Left lung (tissue), 4 donors: ENCODE measurements at regions not wholly inside any gene's neighbourhood (a gene's known extent, or its start where the extent isn't known, plus 50 kb on each side); places are given as distances from the start of the nearest gene placed in this dataset.
A peak's percentile ranks its signal among the peaks of the same experiment; 100 is the strongest.

Source experiments
- ATAC-seq: fragments of 200-7000 bp; cut with Tn5 transposase; one replicate; pipeline ENCODE4 v1.9.1; 2020; ENCODE audit warnings: moderate library complexity
- DNase-seq, 4 donors: peaks; one replicate each; pipeline ENCODE4 v3.0.0-alpha.2; 2013 to 2020
- H3K27ac ChIP-seq, 2 donors: fragments of 200-600 bp; sonication (generic) in 1 of 2; one replicate each; pipeline versions ENCODE4 v1.5.0 to v1.8.0; 2020 to 2021
- H3K27me3 ChIP-seq, 2 donors: fragments of 200-600 bp; sonication (generic) in 1 of 2; one replicate each; pipeline versions ENCODE4 v1.5.0 to v1.8.0; 2020 to 2021
- H3K36me3 ChIP-seq, 2 donors: fragments of 200-600 bp; sonication (generic) in 1 of 2; one replicate each; pipeline versions ENCODE4 v1.5.0 to v1.8.0; 2020 to 2021
- H3K4me1 ChIP-seq, 2 donors: fragments of 200-600 bp; one replicate each; pipeline ENCODE4 v1.8.0; 2021
- H3K4me3 ChIP-seq, 2 donors: fragments of 200-600 bp; sonication (generic) in 1 of 2; one replicate each; pipeline versions ENCODE4 v1.5.0 to v1.8.0; 2020 to 2021; ENCODE audit warnings: mild to moderate bottlenecking in 1 of 2
- H3K9me3 ChIP-seq, 2 donors: fragments of 200-600 bp; sonication (generic) in 1 of 2; one replicate each; pipeline versions ENCODE4 v1.5.0 to v1.8.0; 2020 to 2021
- intact Hi-C, 2 donors: fragments of 100-400 bp; cut with DNase I; formaldehyde crosslinking; loops; one replicate each; pipeline versions ENCODE4 v1.11.2 to v1.14.2; 2022
- TF ChIP-seq, protein P1 (sequence below), 2 donors: fragments of 200-600 bp; sonication (generic) in 1 of 2; IDR thresholded peaks; one replicate each; pipeline versions ENCODE4 v1.5.0 to v1.8.0; 2021; ENCODE audit warnings: antibody characterized with exemption in 2 of 2
- donor health status: DM: no; HTN: yes; CAD: no.
- donor health status: DM: no; HTN: no; CAD: no.

DNA sequence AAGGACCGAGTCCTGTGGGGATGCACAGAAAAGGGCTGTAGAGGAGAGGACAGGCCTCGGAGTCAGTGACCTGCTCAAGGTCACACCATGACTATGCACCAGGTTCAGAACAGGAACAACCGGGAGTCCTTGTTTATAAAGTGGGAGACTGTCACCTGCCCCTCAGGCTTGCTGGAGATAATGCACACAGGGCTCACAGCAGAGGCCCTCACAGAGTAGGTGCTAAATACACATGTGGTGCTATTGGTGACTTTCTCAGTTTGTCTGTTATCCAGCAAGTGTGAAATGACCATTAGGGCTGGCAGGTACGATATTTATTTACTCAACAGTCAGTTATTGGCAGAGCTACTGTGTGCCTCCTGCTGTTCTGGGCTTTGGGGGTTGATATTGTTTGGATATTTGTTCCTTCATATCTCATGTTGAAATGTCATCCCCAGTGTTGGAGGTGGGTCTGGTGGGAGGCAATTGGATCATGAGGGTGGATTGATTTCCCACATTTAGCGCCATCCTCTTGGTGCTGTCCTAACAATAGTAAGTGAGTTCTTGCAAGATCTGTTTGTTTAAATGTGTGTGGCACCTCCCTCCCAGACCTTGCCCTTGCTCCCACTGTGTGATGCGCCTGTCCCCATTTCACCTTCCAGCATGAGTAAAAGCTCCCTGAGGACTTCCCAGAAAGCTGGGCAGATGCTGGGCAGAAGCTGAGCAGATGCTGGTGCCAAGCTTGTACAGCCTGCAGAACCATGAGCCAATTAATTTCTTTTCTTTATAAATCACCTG, 162.1 kb upstream of the MPHOSPH6 start:
- ATAC-seq (no peak), DNase-seq (no peak)
- Histone ChIP-seq H3K4me3 (no peak overlapping the region), H3K27me3 (no peaks in the 10 kb centered on the region), H3K27ac (no peak overlapping the region), H3K9me3 (peaks cover 0 to 2% of the 10 kb centered on the region in 2 donors), H3K36me3 (no peaks in the 10 kb centered on the region), H3K4me1 (no peaks in the 10 kb centered on the region)
- TF ChIP-seq, protein P1, sequence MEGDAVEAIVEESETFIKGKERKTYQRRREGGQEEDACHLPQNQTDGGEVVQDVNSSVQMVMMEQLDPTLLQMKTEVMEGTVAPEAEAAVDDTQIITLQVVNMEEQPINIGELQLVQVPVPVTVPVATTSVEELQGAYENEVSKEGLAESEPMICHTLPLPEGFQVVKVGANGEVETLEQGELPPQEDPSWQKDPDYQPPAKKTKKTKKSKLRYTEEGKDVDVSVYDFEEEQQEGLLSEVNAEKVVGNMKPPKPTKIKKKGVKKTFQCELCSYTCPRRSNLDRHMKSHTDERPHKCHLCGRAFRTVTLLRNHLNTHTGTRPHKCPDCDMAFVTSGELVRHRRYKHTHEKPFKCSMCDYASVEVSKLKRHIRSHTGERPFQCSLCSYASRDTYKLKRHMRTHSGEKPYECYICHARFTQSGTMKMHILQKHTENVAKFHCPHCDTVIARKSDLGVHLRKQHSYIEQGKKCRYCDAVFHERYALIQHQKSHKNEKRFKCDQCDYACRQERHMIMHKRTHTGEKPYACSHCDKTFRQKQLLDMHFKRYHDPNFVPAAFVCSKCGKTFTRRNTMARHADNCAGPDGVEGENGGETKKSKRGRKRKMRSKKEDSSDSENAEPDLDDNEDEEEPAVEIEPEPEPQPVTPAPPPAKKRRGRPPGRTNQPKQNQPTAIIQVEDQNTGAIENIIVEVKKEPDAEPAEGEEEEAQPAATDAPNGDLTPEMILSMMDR (IDR thresholded peaks at IDR 0.05) = no peak
- intact Hi-C loops = no loop called here

DNA sequence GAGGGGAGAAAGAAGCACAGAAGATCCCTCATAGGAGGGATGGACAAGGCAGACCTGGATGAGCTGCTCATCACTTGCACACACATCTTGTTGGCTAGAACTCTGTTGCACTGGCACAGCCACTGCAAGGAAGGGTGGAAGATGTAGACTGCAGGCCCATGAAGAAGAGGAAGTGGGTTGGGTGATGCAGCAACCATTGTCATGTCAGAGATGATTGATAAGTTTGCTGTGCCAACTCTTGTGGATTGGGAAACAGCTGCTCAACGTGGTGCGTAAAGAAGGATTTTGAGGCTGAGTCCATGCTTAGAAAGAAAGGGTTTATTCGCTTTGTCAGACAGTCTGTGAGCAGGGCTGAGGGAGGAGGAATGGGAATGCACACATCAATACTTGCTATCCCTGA, 161.4 kb upstream of the MPHOSPH6 start:
- Histone ChIP-seq H3K9me3 (peaks cover 0 to 2% of the 10 kb centered on the region in 2 donors), H3K27ac (no peak overlapping the region), H3K4me3 (no peak overlapping the region), H3K36me3 (no peaks in the 10 kb centered on the region), H3K27me3 (no peaks in the 10 kb centered on the region), H3K4me1 (no peaks in the 10 kb centered on the region)
- intact Hi-C loops = no loop called here
- DNase-seq (no peak), ATAC-seq (no peak)
- TF ChIP-seq, protein P1 (IDR thresholded peaks at IDR 0.05) = no peak

DNA sequence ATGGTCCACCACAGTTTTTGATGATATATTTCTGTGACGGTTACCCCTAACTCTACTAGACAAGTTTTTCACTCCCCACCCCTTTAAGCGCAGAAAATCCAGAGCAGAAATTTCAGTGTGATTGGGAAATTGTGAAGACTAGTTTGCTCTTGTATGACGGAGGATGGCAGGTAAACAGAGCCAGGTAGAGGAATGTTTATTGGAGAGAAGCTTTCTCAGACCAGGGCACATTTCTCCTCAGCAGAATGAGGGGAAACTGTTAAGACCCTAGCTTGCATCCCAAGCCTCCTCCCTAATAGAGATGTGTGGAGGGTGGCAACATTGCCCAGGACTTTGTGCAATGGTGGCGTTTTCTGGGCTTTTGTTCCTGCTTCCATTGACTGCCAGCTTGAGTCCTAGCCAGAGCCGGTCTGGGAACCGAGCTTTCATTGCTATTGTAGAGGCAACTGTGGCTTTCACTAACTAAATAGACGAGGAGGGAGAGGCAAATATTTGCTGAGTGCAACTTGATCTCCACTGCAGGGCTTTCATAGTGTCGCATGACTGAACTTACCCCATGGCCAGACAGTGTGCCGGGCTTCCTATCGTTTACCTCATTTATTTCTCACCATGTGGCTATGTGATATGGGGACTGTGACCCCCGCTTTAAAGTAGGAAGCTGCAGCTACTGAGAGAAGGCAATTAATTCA, 159.6 kb upstream of the MPHOSPH6 start:
- TF ChIP-seq, protein P1 (IDR thresholded peaks at IDR 0.05) = no peak
- Histone ChIP-seq H3K4me1 (no peaks in the 10 kb centered on the region), H3K27ac (no peak overlapping the region), H3K36me3 (no peaks in the 10 kb centered on the region), H3K4me3 (no peak overlapping the region), H3K9me3 (no peaks in the 10 kb centered on the region), H3K27me3 (no peaks in the 10 kb centered on the region)
- DNase-seq (peak in 2 of 4 donors; percentile 24 to 51), ATAC-seq (peak; percentile 77)
- intact Hi-C loops = no loop called here

DNA sequence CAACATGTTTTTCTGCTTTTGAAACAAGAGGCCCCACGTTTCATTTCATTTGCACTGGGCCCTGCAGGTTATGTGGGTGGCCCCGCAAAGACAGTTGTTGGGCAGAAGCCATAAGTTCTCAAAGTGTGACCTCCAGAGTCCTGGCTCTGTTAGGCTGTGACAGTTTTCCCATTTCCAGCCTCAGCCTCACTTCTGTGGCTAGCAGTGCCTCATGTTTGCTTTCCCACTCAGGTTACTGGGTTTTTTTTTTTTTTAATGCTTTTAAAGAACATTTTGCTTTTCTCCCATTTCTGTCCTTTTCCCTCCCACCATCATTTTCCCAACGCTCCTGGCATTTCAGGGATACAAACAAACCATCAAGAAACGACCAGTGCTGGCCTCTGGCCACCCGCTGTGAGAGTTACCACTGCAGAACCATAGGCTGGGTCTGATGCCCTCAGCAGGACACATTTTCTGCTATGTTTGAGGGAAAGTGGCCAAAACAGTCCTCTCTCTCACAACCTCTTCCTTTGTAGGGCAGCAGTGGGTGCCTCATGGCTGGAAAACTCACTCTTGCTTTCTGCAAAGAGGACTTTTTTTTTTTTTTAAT, 159.0 kb upstream of the MPHOSPH6 start:
- ATAC-seq (no peak), DNase-seq (no peak)
- Histone ChIP-seq H3K27me3 (no peaks in the 10 kb centered on the region), H3K27ac (no peak overlapping the region), H3K36me3 (no peaks in the 10 kb centered on the region), H3K4me3 (no peak overlapping the region), H3K4me1 (no peaks in the 10 kb centered on the region), H3K9me3 (peaks cover 0 to under 1% of the 10 kb centered on the region in 2 donors)
- intact Hi-C loops = no loop called here
- TF ChIP-seq, protein P1 (IDR thresholded peaks at IDR 0.05) = no peak

DNA sequence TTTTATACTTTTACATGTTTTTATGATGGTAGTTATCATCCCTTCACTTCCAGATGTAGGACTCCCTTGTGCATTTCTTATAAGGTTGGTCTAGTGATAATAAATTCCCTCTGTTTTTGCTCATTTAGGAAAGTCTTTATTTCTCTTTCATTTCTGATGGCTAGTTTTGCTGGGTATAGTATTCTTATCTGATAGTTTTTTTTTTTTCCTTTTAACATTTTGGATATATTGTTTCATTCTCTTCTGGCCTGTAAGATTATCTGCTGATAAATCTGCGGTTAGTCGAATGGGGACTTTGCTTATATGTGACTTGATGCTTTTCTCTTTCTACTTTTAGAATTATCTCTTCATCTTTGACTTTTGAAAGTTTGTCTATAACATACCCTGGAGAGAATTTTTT, 153.1 kb upstream of the MPHOSPH6 start:
- no peak overlapping the region for H3K4me3 ChIP-seq
- intact Hi-C loops = no loop called here
- no peak for DNase-seq
- no peaks in the 10 kb centered on the region for H3K36me3 ChIP-seq
- TF ChIP-seq, protein P1 (IDR thresholded peaks at IDR 0.05) = no peak
- H3K27ac ChIP-seq = no peak overlapping the region
- ATAC-seq = no peak
- H3K4me1 ChIP-seq = no peaks in the 10 kb centered on the region
- no peaks in the 10 kb centered on the region for H3K27me3 ChIP-seq
- peaks cover 0 to 13% of the 10 kb centered on the region in 2 donors for H3K9me3 ChIP-seq
